ENCODE measurements at regions not wholly inside any gene's neighbourhood (a gene's known extent, or its start where the extent isn't known, plus 50 kb on each side); places are given as distances from the start of the nearest gene placed in this dataset.

GRCh38 chr6:112659912-112660311 is 312.8 kb downstream of the RFPL4B start (continued):
- TF ChIP-seq ZBTB33 (IDR thresholded peaks at IDR 0.05) (no peak), HNF4A (conservative IDR thresholded peaks at IDR 0.05) (no peak), TAF1 (conservative IDR thresholded peaks at IDR 0.05) (no peak)

- Histone ChIP-seq H3K9me3 (ENCODE audit: control insufficient read depth in 4 of 4, low read length in 3 of 4) (no peaks in the 10 kb centered on the region), H3K36me3 (ENCODE audit: control insufficient read depth in 4 of 4, insufficient read depth in 3 of 4, low read depth in 1 of 4, low read length in 3 of 4) (no peaks in the 10 kb centered on the region), H3K4me1 (ENCODE audit: control insufficient read depth in 4 of 4, insufficient read depth in 4 of 4, low read length in 3 of 4) (no peaks in the 10 kb centered on the region), H3K9ac (ENCODE audit: low read depth in 1 of 2, low read length in 2 of 2) (no peak overlapping the region), H3K27me3 (ENCODE audit: control insufficient read depth in 4 of 4, insufficient read depth in 4 of 4, low read length in 3 of 4) (peaks cover 0 to 3% (median 0%) of the 10 kb centered on the region in 4 donors), H3K27ac (ENCODE audit: low read depth in 1 of 2, low read length in 2 of 2) (no peak overlapping the region), H3K4me3 (ENCODE audit: low read depth in 1 of 3, low read length in 3 of 3) (no peak overlapping the region)
- DNase-seq (ENCODE audit: low spot score), result no peak
- 70% methylated on average over 2 of the region's 2 CpGs for WGBS
- no peak for TF ChIP-seq GABPA (IDR thresholded peaks at IDR 0.05 in 1 of 2, conservative IDR thresholded peaks at IDR 0.05 in 1 of 2)
Observed at GRCh38 chr6:112660626-112661025, 313.5 kb downstream of the RFPL4B start.

- WGBS, result 77% methylated on average over 4 of the region's 4 CpGs
- peaks cover 0 to 3% (median 0%) of the 10 kb centered on the region in 4 donors for H3K27me3 ChIP-seq (ENCODE audit: control insufficient read depth in 4 of 4, insufficient read depth in 4 of 4, low read length in 3 of 4)
- H3K36me3 ChIP-seq (ENCODE audit: control insufficient read depth in 4 of 4, insufficient read depth in 3 of 4, low read depth in 1 of 4, low read length in 3 of 4), result no peaks in the 10 kb centered on the region
- H3K4me1 ChIP-seq (ENCODE audit: control insufficient read depth in 4 of 4, insufficient read depth in 4 of 4, low read length in 3 of 4), result no peaks in the 10 kb centered on the region
- no peaks in the 10 kb centered on the region for H3K9me3 ChIP-seq (ENCODE audit: control insufficient read depth in 4 of 4, low read length in 3 of 4)
- H3K27ac ChIP-seq (ENCODE audit: low read depth in 1 of 2, low read length in 2 of 2), result no peak overlapping the region
- DNase-seq (ENCODE audit: low spot score), result no peak
- no peak overlapping the region for H3K9ac ChIP-seq (ENCODE audit: low read depth in 1 of 2, low read length in 2 of 2)
- TF ChIP-seq REST (IDR thresholded peaks at IDR 0.05) (no peak), NR2F2 (IDR thresholded peaks at IDR 0.05) (no peak), YY1 (IDR thresholded peaks at IDR 0.05) (no peak), HNF4A (conservative IDR thresholded peaks at IDR 0.05) (no peak), FOXA2 (IDR thresholded peaks at IDR 0.05) (no peak), RXRA (IDR thresholded peaks at IDR 0.05) (no peak), CTCF (IDR thresholded peaks at IDR 0.05; ENCODE audit: low read depth, low read length, missing input control) (no peak), SP1 (IDR thresholded peaks at IDR 0.05) (no peak), HNF4G (IDR thresholded peaks at IDR 0.05) (no peak), TAF1 (conservative IDR thresholded peaks at IDR 0.05) (no peak), EGR1 (IDR thresholded peaks at IDR 0.05; ENCODE audit: low read depth in 2 of 2) (no peak), FOXA1 (IDR thresholded peaks at IDR 0.05) (no peak), GABPA (IDR thresholded peaks at IDR 0.05 in 1 of 2, conservative IDR thresholded peaks at IDR 0.05 in 1 of 2) (no peak), JUND (IDR thresholded peaks at IDR 0.05) (no peak), MAX (IDR thresholded peaks at IDR 0.05) (no peak), RAD21 (IDR thresholded peaks at IDR 0.05) (no peak), ATF3 (IDR thresholded peaks at IDR 0.05) (no peak), ZBTB33 (IDR thresholded peaks at IDR 0.05) (no peak)
- H3K4me3 ChIP-seq (ENCODE audit: low read depth in 1 of 3, low read length in 3 of 3), result no peak overlapping the region
Observed at GRCh38 chr6:112663698-112664097, 316.6 kb downstream of the RFPL4B start.
